Activated CD8-positive, alpha-beta memory T cell treated with anti-CD3 and anti-CD28 coated beads for 4 hours (primary cell): ENCODE measurements at regions not wholly inside any gene's neighbourhood (a gene's known extent, or its start where the extent isn't known, plus 50 kb on each side); places are given as distances from the start of the nearest gene placed in this dataset.
"Not testable (repeated sequence)": the region's sequence is repeated elsewhere in the genome, so short reads cannot be mapped to it uniquely, and the experiment has no call there.

Experiments used
- DNase-seq, 2 donors: peaks; one replicate each; pipeline ENCODE4 v3.0.0-alpha.2; 2020; ENCODE audit warnings: low read depth in 2 of 2

- DNase-seq, result not testable (repeated sequence)
These were observed 150.9 kb upstream of the TEX13D start for GRCh38 chrX:124181515-124181914.

GRCh38 chrX:124190440-124190839 lies 142.0 kb upstream of the TEX13D start:
- no peak for DNase-seq

- no peak for DNase-seq
These were observed 138.3 kb upstream of the TEX13D start for GRCh38 chrX:124194199-124194598.

- DNase-seq, result no peak
These were observed 137.6 kb upstream of the TEX13D start for GRCh38 chrX:124194901-124195300.

GRCh38 chrX:124203311-124203710 lies 129.1 kb upstream of the TEX13D start:
- DNase-seq, result no peak

GRCh38 chrX:124208660-124209059 lies 123.8 kb upstream of the TEX13D start:
- no peak for DNase-seq

GRCh38 chrX:124209792-124210576 lies 122.5 kb upstream of the TEX13D start:
- DNase-seq, result no peak

GRCh38 chrX:124211312-124211942 lies 121.0 kb upstream of the TEX13D start:
- no peak for DNase-seq

GRCh38 chrX:124212622-124213021 lies 119.8 kb upstream of the TEX13D start:
- DNase-seq, result no peak

GRCh38 chrX:124215786-124216185 lies 116.7 kb upstream of the TEX13D start:
- no peak for DNase-seq

- no peak for DNase-seq
These were observed 115.9 kb upstream of the TEX13D start for GRCh38 chrX:124216396-124217115.

GRCh38 chrX:124217304-124218251 lies 114.9 kb upstream of the TEX13D start:
- DNase-seq, result peak in 1 of 2 donors; percentile 44

GRCh38 chrX:124223524-124223923 lies 108.9 kb upstream of the TEX13D start:
- DNase-seq, result no peak

- no peak for DNase-seq
These were observed 107.9 kb upstream of the TEX13D start for GRCh38 chrX:124224528-124224927.

- no peak for DNase-seq
These were observed 106.3 kb upstream of the TEX13D start for GRCh38 chrX:124226129-124226528.

GRCh38 chrX:124228849-124229248 lies 103.6 kb upstream of the TEX13D start:
- no peak for DNase-seq

GRCh38 chrX:124229374-124229773 lies 103.1 kb upstream of the TEX13D start:
- no peak for DNase-seq

- DNase-seq, result no peak
These were observed 101.6 kb upstream of the TEX13D start for GRCh38 chrX:124230655-124231450.

- DNase-seq, result no peak
These were observed 101.1 kb upstream of the TEX13D start for GRCh38 chrX:124231451-124231759.

GRCh38 chrX:124232523-124233201 lies 99.8 kb upstream of the TEX13D start:
- no peak for DNase-seq
